ENCODE measurements at regions not wholly inside any gene's neighbourhood (a gene's known extent, or its start where the extent isn't known, plus 50 kb on each side); places are given as distances from the start of the nearest gene placed in this dataset.

DNA sequence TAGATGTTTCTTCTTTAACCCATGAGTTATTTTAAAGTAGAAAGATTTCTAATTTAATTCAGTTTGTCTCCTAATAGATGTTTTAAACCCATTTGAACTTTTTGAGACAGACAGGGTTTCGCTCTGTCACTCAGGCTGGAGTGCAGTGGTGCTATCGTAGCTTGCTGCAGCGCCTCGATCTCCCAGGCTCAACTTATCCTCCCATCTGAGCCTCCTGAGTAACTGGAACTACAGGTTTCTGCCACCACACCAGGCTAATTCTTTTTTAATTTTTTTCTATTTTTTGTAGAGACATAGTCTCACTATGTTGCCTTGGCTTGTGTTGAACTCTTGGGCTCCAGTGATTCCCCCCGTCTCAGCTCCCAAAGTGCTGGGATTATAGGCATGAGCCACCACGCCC is 53.0 kb upstream of the RAB18 start:
- ATAC-seq, result no peak

GRCh38 chr10:27450225-27450624 is 53.9 kb upstream of the RAB18 start:
- ATAC-seq, result no peak

GRCh38 chr10:27449571-27449970 is 54.5 kb upstream of the RAB18 start:
- no peak for ATAC-seq

DNA sequence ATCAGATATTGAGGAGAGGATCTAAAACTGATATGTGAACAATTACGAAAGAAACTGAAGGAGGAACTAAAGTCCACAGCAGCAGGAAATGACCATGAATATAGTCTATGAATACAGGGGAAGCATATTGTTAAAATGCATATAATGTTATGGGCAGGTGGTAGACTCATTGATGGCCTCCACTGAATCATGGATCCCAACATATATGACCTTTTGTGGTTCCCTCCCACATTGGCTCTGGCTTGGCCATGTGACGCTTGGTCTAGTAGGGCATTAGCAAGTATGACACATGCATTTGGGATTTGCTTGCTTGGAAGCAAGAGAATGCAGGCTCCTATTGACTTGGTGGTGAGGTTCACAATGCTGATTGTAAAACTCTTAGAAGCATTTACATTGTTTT is 55.2 kb upstream of the RAB18 start:
- no peak for ATAC-seq

DNA sequence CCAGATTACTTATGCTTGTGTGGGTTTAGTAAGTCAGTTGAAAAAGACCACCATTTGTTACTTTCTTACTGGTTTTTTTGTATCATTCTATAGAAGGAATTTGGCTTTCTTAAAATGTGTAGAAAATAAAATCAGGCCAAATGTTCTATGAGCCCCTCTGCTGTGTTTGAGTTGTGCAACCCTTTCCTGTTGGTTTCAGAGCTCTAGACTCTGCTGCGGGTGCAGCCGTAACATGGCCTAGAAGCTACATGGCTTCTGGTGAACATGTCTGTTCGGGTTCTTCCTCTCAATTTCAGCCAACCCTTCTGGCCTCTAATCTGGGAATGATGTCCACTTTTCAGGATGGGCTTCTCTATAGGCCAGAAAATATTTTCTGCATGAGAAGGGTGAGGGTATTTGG is 56.6 kb upstream of the RAB18 start:
- no peak for ATAC-seq

DNA sequence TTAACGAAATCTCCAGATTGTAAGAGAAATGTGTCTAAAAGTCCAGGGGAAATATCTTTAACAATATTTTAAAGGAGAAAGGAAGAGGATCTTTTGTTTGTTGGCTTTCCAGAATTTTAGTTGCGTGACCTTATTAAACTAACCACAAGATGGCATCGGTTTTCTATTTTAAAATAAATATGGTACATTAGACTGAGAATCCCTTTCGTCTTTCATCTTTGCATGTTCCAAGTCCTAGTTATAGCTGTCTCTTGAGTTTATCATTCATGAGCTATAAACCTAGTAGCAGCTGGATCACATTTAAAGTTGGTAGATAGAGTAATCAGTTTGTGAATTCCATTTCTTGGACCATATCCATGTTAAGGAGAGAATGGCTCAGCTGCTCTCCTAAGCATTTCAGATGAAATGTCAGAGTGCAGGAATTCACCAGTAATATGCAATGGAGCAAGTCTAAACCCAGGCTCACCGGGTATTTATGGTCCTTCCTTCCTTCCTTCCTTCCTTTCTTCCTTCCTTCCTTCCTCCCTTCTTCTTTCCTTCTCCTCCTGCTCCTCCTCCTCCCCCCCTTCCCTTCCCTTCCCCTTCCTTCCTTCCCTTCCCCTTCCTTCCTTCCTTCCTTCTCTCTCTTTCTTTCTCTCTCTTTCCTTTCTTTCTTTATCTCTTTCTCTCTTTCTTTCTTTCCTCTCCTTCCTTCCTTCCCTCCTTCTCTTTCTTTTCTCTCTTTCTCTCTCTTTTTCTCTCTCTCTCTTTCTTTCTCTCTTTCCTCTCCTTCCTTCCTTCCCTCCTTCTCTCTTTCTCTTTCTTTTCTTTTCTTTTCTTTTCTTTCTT is 57.8 kb upstream of the RAB18 start:
- ATAC-seq, result no peak

DNA sequence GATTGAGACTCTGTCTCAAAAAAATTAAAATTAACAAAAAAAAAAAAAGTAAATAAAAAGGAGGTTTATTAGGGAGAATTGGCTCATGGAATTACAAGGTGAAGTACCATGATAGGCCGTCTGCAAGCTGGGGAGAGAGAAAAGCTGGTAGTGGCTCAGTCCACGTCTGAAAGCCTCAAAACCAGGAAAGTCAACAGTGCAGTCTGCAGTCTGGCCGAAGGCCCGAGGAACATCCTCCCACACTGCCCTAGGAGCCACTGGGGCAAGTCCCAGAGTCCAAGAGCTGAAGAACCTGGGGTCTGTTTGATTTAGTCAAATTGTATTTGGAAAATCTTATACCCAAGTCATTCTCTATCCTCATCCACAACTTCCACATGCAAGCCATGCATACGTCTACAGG is 59.0 kb upstream of the RAB18 start:
- peak in 1 of 2 donors; percentile 13 for ATAC-seq

- no peak for ATAC-seq
These were observed 63.6 kb upstream of the RAB18 start for GRCh38 chr10:27440478-27440877.

DNA sequence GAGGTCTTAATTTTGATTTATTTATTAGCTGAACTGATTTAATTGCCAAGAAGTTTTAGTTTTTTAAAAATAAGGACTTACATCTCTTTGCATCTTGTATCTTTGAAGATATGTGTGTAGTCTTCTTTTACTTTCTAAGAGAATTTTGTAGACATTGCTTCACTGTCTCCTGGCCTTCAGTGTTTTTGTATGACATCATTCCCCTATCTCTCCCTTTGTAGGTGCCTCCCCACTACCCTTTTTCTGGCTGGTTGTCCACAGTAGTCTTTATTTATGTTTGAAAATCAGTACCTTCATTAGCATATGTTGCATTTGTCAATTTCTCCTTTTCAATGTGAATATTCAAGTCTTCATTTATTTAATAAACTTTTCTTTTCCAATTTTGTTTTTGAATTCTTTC is 64.1 kb upstream of the RAB18 start:
- no peak for ATAC-seq

DNA sequence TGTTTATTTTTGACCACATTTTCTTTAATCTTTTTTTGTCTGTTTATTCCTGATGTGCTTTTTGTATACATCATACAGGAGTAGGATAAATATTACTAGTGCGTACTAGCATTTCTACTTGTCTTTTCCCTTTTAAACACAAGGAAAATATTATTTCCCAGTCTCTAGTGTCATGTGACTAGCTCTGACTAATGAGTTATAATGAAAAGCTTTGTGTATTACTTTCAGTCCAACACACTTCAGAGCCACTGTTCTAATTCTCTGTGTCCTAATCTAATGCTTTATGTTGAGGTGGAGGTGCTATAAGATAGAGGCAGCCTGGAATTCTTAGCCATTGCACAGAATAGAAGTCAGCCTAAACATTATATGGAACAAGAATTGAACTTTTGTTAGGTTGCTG is 65.0 kb upstream of the RAB18 start:
- no peak for ATAC-seq

DNA sequence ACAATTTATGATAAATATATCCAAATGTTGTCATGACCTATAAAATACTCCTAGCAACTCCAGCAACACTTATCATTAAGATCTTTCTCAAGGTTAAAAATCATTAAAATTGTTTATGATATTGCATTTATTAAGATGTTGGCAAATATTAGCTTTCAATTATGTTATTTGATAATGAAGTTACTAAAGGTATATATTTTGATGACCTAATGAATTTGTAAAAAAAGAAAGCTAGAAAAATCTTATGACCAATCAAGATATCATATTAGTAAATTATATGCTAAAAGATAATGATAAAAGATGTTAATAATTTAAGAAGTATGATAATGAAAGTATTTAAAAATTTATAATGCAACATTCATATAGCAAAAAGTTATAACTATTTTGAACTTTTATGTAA is 66.3 kb upstream of the RAB18 start:
- ATAC-seq, result no peak

- ATAC-seq, result no peak
These were observed 67.4 kb upstream of the RAB18 start for GRCh38 chr10:27436710-27437109.

GRCh38 chr10:27433976-27434375 is 70.1 kb upstream of the RAB18 start:
- no peak for ATAC-seq

DNA sequence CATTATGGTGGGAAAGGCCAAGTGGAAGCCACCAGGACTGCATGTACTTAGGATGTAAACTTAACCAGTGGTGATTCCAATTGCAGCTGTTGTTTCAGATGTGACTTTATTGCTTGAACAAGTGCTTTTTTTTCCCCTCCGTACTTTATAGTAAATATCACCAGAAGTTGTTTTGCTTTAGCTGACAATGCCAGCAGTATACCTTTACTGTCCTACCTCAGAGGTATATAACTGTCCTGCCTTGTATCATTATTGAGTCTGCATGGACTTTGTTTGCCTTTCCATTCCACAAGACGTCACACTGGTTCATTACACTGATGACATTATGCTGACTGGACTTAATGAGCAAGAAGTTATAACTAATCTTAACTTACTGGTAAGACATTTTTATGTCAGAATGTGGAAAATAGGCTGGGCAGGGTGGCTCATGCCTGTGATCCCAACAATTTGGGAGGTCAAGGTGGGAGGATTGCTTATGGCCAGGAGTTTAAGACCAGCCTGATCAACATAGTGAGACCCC is 77.1 kb upstream of the RAB18 start:
- no peak for ATAC-seq

- ATAC-seq, result no peak
These were observed 90.2 kb upstream of the RAB18 start for GRCh38 chr10:27413831-27414348.

GRCh38 chr10:27413387-27413786 is 90.7 kb upstream of the RAB18 start:
- no peak for ATAC-seq

DNA sequence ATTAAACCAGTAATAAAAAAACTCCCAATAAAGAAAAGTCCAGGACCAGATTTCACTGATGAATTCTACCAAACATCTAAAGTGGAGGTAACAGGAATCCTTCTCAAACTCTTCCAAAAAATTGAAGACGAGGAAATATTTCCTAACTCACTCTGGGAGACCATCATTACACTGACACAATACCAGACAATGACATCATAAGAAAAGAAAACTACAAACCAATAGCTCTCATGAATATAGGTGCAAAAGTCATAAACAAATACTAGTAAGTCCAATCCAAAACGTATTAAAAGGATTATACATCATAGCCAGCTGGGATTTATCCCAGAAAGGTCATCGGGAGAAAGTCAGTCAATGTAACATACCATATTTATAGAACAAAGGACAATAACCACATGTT is 94.0 kb upstream of the RAB18 start:
- ATAC-seq, result no peak

- ATAC-seq, result no peak
These were observed 96.8 kb upstream of the RAB18 start for GRCh38 chr10:27407271-27407670.

GRCh38 chr10:27399871-27400270 is 104.2 kb upstream of the RAB18 start:
- no peak for ATAC-seq

GRCh38 chr10:27393961-27394360 is 110.1 kb upstream of the RAB18 start:
- no peak for ATAC-seq

- ATAC-seq, result no peak
These were observed 111.5 kb upstream of the RAB18 start for GRCh38 chr10:27392606-27393005.

- no peak for ATAC-seq
These were observed 112.2 kb upstream of the RAB18 start for GRCh38 chr10:27391916-27392315.

DNA sequence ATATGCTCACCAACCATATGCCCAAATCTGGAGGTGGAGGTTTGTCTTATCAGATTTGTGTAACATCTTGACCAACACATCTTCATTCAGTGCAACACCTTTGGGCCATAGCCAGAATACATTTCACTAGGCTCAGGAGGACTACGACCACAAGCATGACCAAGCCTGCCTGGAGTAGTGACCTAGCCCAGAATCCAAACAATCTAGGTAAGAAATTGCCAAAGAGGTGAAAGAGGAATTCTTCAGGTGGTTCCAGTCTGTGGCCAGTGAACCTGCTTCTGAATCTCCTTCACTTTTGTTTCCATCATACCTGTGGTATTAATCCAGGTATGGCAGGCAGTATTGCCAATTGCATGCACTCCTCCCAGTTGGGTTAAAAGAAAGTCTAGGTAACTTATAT is 112.8 kb upstream of the RAB18 start:
- ATAC-seq, result no peak

- no peak for ATAC-seq
These were observed 113.4 kb upstream of the RAB18 start for GRCh38 chr10:27390681-27391080.
